Stimulated activated naive CD8-positive, alpha-beta T cell treated with anti-CD3 and anti-CD28 coated beads, Interleukin-15, amount 100 ng/mL, for 72 hours (primary cell): ENCODE measurements at regions not wholly inside any gene's neighbourhood (a gene's known extent, or its start where the extent isn't known, plus 50 kb on each side); places are given as distances from the start of the nearest gene placed in this dataset.

ENCODE experiments used
- ATAC-seq: fragments of 150-1000 bp; cut with Tn5 transposase; 2 replicates; pipeline ENCODE4 v1.10.0; 2021; ENCODE audit warnings: mild to moderate bottlenecking, moderate library complexity
- DNase-seq, 2 donors: peaks; one replicate each; pipeline ENCODE4 v3.0.0; 2021 to 2022
- H3K27ac Mint-ChIP-seq, 2 donors: one replicate each; pipeline ENCODE4 v1.8.0; 2022; ENCODE audit warnings: mild to moderate bottlenecking in 2 of 2, mixed read lengths in 2 of 2, moderate library complexity in 2 of 2
- H3K27me3 Mint-ChIP-seq: one replicate; pipeline ENCODE4 v1.8.0; 2022; ENCODE audit warnings: mixed read lengths
- H3K4me1 Mint-ChIP-seq: one replicate; pipeline ENCODE4 v1.8.0; 2022; ENCODE audit warnings: mild to moderate bottlenecking, mixed read lengths
- H3K4me3 Mint-ChIP-seq, 2 donors: one replicate each; pipeline ENCODE4 v1.8.0; 2022; ENCODE audit warnings: mild to moderate bottlenecking in 2 of 2, mixed read lengths in 2 of 2, moderate library complexity in 1 of 2
- H3K9me3 Mint-ChIP-seq, 2 donors: one replicate each; pipeline ENCODE4 v1.8.0; 2022; ENCODE audit warnings: mixed read lengths in 2 of 2

GRCh38 chr2:67548317-67549201, 151.4 kb downstream of the ETAA1 start:
- H3K27ac Mint-ChIP-seq = no peak overlapping the region
- DNase-seq (no peak), ATAC-seq (no peak)

GRCh38 chr2:67559156-67559555, 162.0 kb downstream of the ETAA1 start:
- H3K27ac Mint-ChIP-seq = no peak overlapping the region
- H3K27me3 Mint-ChIP-seq = peaks cover 6% of the 10 kb centered on the region
- no peaks in the 10 kb centered on the region for H3K4me1 Mint-ChIP-seq
- H3K4me3 Mint-ChIP-seq = no peak overlapping the region
- ATAC-seq = no peak
- DNase-seq = no peak
- peaks cover 0 to 17% of the 10 kb centered on the region in 2 donors for H3K9me3 Mint-ChIP-seq

More at GRCh38 chr2:67548317-67549201, 151.4 kb downstream of the ETAA1 start:
- peaks cover 0 to 13% of the 10 kb centered on the region in 2 donors for H3K9me3 Mint-ChIP-seq
- H3K4me1 Mint-ChIP-seq = no peaks in the 10 kb centered on the region
- H3K4me3 Mint-ChIP-seq = no peak overlapping the region
- H3K27me3 Mint-ChIP-seq = peaks cover 7% of the 10 kb centered on the region

- Mint-ChIP-seq H3K27me3 (peaks cover 6% of the 10 kb centered on the region), H3K27ac (no peak overlapping the region), H3K9me3 (peaks cover 0 to 17% of the 10 kb centered on the region in 2 donors), H3K4me3 (no peak overlapping the region), H3K4me1 (no peaks in the 10 kb centered on the region)
- DNase-seq = no peak
- ATAC-seq = no peak
Measured at GRCh38 chr2:67560771-67561456, 163.8 kb downstream of the ETAA1 start.

- ATAC-seq (no peak), DNase-seq (no peak)
- H3K27ac Mint-ChIP-seq = no peak overlapping the region
- peaks cover under 1 to 19% of the 10 kb centered on the region in 2 donors for H3K9me3 Mint-ChIP-seq
- no peak overlapping the region for H3K4me3 Mint-ChIP-seq
- no peaks in the 10 kb centered on the region for H3K4me1 Mint-ChIP-seq
- H3K27me3 Mint-ChIP-seq = peaks cover 6% of the 10 kb centered on the region
Measured at GRCh38 chr2:67561457-67561965, 164.4 kb downstream of the ETAA1 start.

GRCh38 chr2:67564076-67564475, 166.9 kb downstream of the ETAA1 start:
- DNase-seq (no peak), ATAC-seq (no peak)
- Mint-ChIP-seq H3K9me3 (peaks cover 9 to 19% of the 10 kb centered on the region in 2 donors), H3K27me3 (peaks cover 6% of the 10 kb centered on the region), H3K27ac (no peak overlapping the region), H3K4me3 (no peak overlapping the region), H3K4me1 (no peaks in the 10 kb centered on the region)

GRCh38 chr2:67564626-67565025, 167.5 kb downstream of the ETAA1 start:
- Mint-ChIP-seq H3K27ac (no peak overlapping the region), H3K27me3 (peaks cover 6% of the 10 kb centered on the region), H3K9me3 (peaks cover 9 to 24% of the 10 kb centered on the region in 2 donors), H3K4me1 (no peaks in the 10 kb centered on the region), H3K4me3 (no peak overlapping the region)
- DNase-seq (no peak), ATAC-seq (no peak)

GRCh38 chr2:67565262-67565661, 168.1 kb downstream of the ETAA1 start:
- peaks cover 9 to 22% of the 10 kb centered on the region in 2 donors for H3K9me3 Mint-ChIP-seq
- ATAC-seq = no peak

GRCh38 chr2:67565761-67566160, 168.6 kb downstream of the ETAA1 start:
- DNase-seq (no peak), ATAC-seq (no peak)
- Mint-ChIP-seq H3K27ac (no peak overlapping the region), H3K4me1 (no peaks in the 10 kb centered on the region), H3K4me3 (no peak overlapping the region), H3K27me3 (no peaks in the 10 kb centered on the region), H3K9me3 (peaks cover 9 to 19% of the 10 kb centered on the region in 2 donors)

More at GRCh38 chr2:67565262-67565661, 168.1 kb downstream of the ETAA1 start:
- H3K27ac Mint-ChIP-seq = no peak overlapping the region
- no peak for DNase-seq
- no peaks in the 10 kb centered on the region for H3K4me1 Mint-ChIP-seq
- H3K4me3 Mint-ChIP-seq = no peak overlapping the region
- H3K27me3 Mint-ChIP-seq = peaks cover 2% of the 10 kb centered on the region

GRCh38 chr2:67566285-67566684, 169.2 kb downstream of the ETAA1 start:
- ATAC-seq (no peak), DNase-seq (no peak)
- Mint-ChIP-seq H3K27ac (no peak overlapping the region), H3K4me3 (no peak overlapping the region), H3K9me3 (peaks cover 13 to 19% of the 10 kb centered on the region in 2 donors), H3K27me3 (no peaks in the 10 kb centered on the region), H3K4me1 (no peaks in the 10 kb centered on the region)

- Mint-ChIP-seq H3K27ac (no peak overlapping the region), H3K4me1 (no peaks in the 10 kb centered on the region), H3K27me3 (no peaks in the 10 kb centered on the region), H3K9me3 (peaks cover 13 to 19% of the 10 kb centered on the region in 2 donors), H3K4me3 (no peak overlapping the region)
- ATAC-seq (no peak), DNase-seq (no peak)
Measured at GRCh38 chr2:67566958-67567635, 170.0 kb downstream of the ETAA1 start.

GRCh38 chr2:67567886-67568285, 170.8 kb downstream of the ETAA1 start:
- DNase-seq = no peak
- Mint-ChIP-seq H3K27ac (peak overlapping the region in 1 of 2 donors; percentile 37), H3K4me1 (no peaks in the 10 kb centered on the region), H3K4me3 (no peak overlapping the region), H3K9me3 (peaks cover 13 to 26% of the 10 kb centered on the region in 2 donors), H3K27me3 (no peaks in the 10 kb centered on the region)
- no peak for ATAC-seq

GRCh38 chr2:67570611-67571010, 173.5 kb downstream of the ETAA1 start:
- no peaks in the 10 kb centered on the region for H3K4me1 Mint-ChIP-seq
- no peak for ATAC-seq
- no peak for DNase-seq
- H3K27ac Mint-ChIP-seq = no peak overlapping the region
- H3K4me3 Mint-ChIP-seq = no peak overlapping the region
- H3K27me3 Mint-ChIP-seq = no peaks in the 10 kb centered on the region
- H3K9me3 Mint-ChIP-seq = peaks cover 13 to 30% of the 10 kb centered on the region in 2 donors

- Mint-ChIP-seq H3K4me1 (no peaks in the 10 kb centered on the region), H3K27me3 (no peaks in the 10 kb centered on the region), H3K9me3 (peaks cover 8 to 23% of the 10 kb centered on the region in 2 donors), H3K27ac (no peak overlapping the region), H3K4me3 (no peak overlapping the region)
- ATAC-seq (no peak), DNase-seq (no peak)
Measured at GRCh38 chr2:67571785-67572718, 174.9 kb downstream of the ETAA1 start.

- Mint-ChIP-seq H3K4me1 (no peaks in the 10 kb centered on the region), H3K4me3 (no peak overlapping the region), H3K9me3 (peaks cover 4 to 25% of the 10 kb centered on the region in 2 donors), H3K27me3 (no peaks in the 10 kb centered on the region), H3K27ac (no peak overlapping the region)
- no peak for ATAC-seq
- DNase-seq = no peak
Measured at GRCh38 chr2:67572721-67573435, 175.7 kb downstream of the ETAA1 start.
